ENCODE measurements at regions not wholly inside any gene's neighbourhood (a gene's known extent, or its start where the extent isn't known, plus 50 kb on each side); places are given as distances from the start of the nearest gene placed in this dataset.

DNA sequence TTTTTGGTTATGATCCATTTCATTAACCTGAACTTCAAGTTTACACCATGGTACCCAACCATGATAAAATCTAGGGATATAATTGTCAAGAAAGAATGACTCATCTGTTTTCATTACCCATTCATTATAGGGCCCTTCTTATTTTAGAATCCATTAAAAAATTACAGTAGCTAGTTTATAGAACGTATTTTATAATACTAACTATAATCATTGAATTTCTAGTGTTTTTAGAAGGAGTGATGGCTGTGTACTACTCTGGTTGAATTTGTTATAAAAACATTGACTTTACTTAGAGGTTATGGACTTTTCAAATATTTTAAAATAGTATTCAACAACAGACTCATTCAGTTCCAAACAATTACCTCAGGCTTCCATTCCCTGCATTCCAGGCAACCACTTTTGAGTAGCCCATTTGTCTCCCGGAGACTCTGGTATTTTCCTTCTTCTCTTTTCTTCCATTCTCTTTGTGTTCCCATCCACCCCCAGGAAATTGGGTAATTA lies 71.9 kb upstream of the KLF12 start:
- H3K36me3 Mint-ChIP-seq (ENCODE audit: low read depth): peaks cover 10% of the 10 kb centered on the region; the same call in 1 of the 3 replicates
- Histone ChIP-seq H3K4me1 (ENCODE audit: insufficient read depth) (no peaks in the 10 kb centered on the region), H2AFZ (no peak overlapping the region), H4K20me1 (replicated peaks; ENCODE audit: insufficient read depth) (no peaks in the 10 kb centered on the region), H3K4me3 (no peak overlapping the region), H3K27ac (ENCODE audit: low read depth) (no peak overlapping the region), H3K4me2 (no peak overlapping the region), H3F3A (replicated peaks; ENCODE audit: low read depth) (no peaks in the 10 kb centered on the region), H3K36me3 (ENCODE audit: insufficient read depth) (no peaks in the 10 kb centered on the region), H3K27me3 (ENCODE audit: insufficient read depth) (no peaks in the 10 kb centered on the region), H3K9me2 (ENCODE audit: insufficient read depth) (no peaks in the 10 kb centered on the region), H3K79me2 (replicated peaks; ENCODE audit: insufficient read depth) (no peaks in the 10 kb centered on the region)
- H3K27me3 Mint-ChIP-seq (ENCODE audit: insufficient read depth, low read depth, poor library complexity): no peaks in the 10 kb centered on the region
- TF ChIP-seq EZH2 (IDR thresholded peaks at IDR 0.05; ENCODE audit: low read depth, unreplicated experiment): no peak
- TF ChIP-seq ZNF114 (CRISPR knock-in tag; IDR thresholded peaks at IDR 0.05): no peak
- no peak for TF ChIP-seq ZNF331 (CRISPR knock-in tag; IDR thresholded peaks at IDR 0.05; ENCODE audit: low read depth)
- TF ChIP-seq, protein P1, sequence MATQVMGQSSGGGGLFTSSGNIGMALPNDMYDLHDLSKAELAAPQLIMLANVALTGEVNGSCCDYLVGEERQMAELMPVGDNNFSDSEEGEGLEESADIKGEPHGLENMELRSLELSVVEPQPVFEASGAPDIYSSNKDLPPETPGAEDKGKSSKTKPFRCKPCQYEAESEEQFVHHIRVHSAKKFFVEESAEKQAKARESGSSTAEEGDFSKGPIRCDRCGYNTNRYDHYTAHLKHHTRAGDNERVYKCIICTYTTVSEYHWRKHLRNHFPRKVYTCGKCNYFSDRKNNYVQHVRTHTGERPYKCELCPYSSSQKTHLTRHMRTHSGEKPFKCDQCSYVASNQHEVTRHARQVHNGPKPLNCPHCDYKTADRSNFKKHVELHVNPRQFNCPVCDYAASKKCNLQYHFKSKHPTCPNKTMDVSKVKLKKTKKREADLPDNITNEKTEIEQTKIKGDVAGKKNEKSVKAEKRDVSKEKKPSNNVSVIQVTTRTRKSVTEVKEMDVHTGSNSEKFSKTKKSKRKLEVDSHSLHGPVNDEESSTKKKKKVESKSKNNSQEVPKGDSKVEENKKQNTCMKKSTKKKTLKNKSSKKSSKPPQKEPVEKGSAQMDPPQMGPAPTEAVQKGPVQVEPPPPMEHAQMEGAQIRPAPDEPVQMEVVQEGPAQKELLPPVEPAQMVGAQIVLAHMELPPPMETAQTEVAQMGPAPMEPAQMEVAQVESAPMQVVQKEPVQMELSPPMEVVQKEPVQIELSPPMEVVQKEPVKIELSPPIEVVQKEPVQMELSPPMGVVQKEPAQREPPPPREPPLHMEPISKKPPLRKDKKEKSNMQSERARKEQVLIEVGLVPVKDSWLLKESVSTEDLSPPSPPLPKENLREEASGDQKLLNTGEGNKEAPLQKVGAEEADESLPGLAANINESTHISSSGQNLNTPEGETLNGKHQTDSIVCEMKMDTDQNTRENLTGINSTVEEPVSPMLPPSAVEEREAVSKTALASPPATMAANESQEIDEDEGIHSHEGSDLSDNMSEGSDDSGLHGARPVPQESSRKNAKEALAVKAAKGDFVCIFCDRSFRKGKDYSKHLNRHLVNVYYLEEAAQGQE (IDR thresholded peaks at IDR 0.05; ENCODE audit: unreplicated experiment): no peak
- TF ChIP-seq CREB1 (CRISPR knock-in tag; IDR thresholded peaks at IDR 0.05; ENCODE audit: low read depth): no peak
- no peak for TF ChIP-seq CTCF (conservative IDR thresholded peaks at IDR 0.05; ENCODE audit: low read depth in 2 of 2)
- TF ChIP-seq STAT1 (IDR thresholded peaks at IDR 0.05; ENCODE audit: unreplicated experiment): no peak
- no peak for TF ChIP-seq JUNB (IDR thresholded peaks at IDR 0.05; ENCODE audit: unreplicated experiment)
- no peak for TF ChIP-seq ETS1 (IDR thresholded peaks at IDR 0.05)
- no peak for TF ChIP-seq EZH2phosphoT487 (IDR thresholded peaks at IDR 0.05; ENCODE audit: unreplicated experiment)
- TF ChIP-seq, protein P2, sequence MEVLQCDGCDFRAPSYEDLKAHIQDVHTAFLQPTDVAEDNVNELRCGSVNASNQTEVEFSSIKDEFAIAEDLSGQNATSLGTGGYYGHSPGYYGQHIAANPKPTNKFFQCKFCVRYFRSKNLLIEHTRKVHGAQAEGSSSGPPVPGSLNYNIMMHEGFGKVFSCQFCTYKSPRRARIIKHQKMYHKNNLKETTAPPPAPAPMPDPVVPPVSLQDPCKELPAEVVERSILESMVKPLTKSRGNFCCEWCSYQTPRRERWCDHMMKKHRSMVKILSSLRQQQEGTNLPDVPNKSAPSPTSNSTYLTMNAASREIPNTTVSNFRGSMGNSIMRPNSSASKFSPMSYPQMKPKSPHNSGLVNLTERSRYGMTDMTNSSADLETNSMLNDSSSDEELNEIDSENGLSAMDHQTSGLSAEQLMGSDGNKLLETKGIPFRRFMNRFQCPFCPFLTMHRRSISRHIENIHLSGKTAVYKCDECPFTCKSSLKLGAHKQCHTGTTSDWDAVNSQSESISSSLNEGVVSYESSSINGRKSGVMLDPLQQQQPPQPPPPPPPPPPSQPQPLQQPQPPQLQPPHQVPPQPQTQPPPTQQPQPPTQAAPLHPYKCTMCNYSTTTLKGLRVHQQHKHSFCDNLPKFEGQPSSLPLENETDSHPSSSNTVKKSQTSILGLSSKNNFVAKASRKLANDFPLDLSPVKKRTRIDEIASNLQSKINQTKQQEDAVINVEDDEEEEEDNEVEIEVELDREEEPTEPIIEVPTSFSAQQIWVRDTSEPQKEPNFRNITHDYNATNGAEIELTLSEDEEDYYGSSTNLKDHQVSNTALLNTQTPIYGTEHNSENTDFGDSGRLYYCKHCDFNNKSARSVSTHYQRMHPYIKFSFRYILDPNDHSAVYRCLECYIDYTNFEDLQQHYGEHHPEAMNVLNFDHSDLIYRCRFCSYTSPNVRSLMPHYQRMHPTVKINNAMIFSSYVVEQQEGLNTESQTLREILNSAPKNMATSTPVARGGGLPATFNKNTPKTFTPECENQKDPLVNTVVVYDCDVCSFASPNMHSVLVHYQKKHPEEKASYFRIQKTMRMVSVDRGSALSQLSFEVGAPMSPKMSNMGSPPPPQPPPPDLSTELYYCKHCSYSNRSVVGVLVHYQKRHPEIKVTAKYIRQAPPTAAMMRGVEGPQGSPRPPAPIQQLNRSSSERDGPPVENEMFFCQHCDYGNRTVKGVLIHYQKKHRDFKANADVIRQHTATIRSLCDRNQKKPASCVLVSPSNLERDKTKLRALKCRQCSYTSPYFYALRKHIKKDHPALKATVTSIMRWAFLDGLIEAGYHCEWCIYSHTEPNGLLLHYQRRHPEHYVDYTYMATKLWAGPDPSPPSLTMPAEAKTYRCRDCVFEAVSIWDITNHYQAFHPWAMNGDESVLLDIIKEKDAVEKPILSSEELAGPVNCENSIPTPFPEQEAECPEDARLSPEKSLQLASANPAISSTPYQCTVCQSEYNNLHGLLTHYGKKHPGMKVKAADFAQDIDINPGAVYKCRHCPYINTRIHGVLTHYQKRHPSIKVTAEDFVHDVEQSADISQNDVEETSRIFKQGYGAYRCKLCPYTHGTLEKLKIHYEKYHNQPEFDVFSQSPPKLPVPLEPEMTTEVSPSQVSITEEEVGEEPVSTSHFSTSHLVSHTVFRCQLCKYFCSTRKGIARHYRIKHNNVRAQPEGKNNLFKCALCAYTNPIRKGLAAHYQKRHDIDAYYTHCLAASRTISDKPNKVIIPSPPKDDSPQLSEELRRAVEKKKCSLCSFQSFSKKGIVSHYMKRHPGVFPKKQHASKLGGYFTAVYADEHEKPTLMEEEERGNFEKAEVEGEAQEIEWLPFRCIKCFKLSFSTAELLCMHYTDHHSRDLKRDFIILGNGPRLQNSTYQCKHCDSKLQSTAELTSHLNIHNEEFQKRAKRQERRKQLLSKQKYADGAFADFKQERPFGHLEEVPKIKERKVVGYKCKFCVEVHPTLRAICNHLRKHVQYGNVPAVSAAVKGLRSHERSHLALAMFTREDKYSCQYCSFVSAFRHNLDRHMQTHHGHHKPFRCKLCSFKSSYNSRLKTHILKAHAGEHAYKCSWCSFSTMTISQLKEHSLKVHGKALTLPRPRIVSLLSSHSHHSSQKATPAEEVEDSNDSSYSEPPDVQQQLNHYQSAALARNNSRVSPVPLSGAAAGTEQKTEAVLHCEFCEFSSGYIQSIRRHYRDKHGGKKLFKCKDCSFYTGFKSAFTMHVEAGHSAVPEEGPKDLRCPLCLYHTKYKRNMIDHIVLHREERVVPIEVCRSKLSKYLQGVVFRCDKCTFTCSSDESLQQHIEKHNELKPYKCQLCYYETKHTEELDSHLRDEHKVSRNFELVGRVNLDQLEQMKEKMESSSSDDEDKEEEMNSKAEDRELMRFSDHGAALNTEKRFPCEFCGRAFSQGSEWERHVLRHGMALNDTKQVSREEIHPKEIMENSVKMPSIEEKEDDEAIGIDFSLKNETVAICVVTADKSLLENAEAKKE (CRISPR knock-in tag; IDR thresholded peaks at IDR 0.05): no peak
- ATAC-seq: no peak
- H3K9me3 Mint-ChIP-seq: peaks cover 27% of the 10 kb centered on the region
- no peak overlapping the region for H3K4me3 Mint-ChIP-seq
- no peak overlapping the region for H3K27ac Mint-ChIP-seq
- H3K4me1 Mint-ChIP-seq: peaks cover 2% of the 10 kb centered on the region; the same call in 1 of the 3 replicates
- peak; percentile 11 for DNase-seq (ENCODE audit: low spot score)
